22Rv1 (cell line): ENCODE measurements at regions not wholly inside any gene's neighbourhood (a gene's known extent, or its start where the extent isn't known, plus 50 kb on each side); places are given as distances from the start of the nearest gene placed in this dataset.
A peak's percentile ranks its signal among the peaks of the same experiment; 100 is the strongest.

Experiments
- H3K27ac ChIP-seq: fragments of 450-650 bp; 2 replicates; pipeline ENCODE4 v1.5.1; 2017
- ZFX ChIP-seq: fragments of 450-650 bp; IDR thresholded peaks from 2 replicates; pipeline ENCODE4 v1.6.1; 2017; ENCODE audit warnings: antibody characterized with exemption, borderline replicate concordance
- TF ChIP-seq, protein P1 (sequence below): fragments of 450-650 bp; IDR thresholded peaks from 2 replicates; pipeline ENCODE4 v1.5.1; 2017; ENCODE audit warnings: mild to moderate bottlenecking

DNA sequence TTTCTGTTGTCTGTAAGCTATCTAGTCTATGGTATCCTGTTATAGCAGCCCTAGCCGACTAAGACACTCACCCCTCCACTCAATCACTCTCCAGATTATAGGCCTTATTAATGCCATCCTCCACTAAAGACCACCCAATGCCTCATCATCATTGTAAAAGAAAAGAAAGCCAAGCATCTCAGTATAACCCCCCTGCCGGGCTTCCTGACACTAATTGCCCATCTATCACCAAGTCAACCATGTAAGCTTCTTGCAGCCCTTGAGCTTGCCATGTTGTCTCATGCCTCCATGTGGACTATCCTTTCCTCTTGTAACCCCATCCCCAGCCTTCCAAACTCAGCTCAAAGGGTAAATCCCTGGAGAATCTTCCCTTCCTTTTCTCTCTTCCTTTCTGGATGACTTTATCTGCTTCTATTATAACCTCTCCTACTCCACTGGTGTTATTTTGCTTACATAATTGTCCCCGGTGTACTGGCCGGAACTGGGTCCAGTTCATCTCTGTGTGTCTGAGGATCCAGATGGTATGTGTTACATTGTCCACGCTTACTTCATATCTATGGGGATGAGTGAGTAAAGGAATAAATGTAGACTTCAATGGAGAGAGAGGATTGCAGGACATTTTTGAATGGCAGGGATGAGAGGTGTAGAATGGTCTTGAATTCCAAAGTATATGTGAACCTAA lies 202.9 kb upstream of the SOX4 start:
- H3K27ac ChIP-seq: no peak overlapping the region
- TF ChIP-seq, protein P1, sequence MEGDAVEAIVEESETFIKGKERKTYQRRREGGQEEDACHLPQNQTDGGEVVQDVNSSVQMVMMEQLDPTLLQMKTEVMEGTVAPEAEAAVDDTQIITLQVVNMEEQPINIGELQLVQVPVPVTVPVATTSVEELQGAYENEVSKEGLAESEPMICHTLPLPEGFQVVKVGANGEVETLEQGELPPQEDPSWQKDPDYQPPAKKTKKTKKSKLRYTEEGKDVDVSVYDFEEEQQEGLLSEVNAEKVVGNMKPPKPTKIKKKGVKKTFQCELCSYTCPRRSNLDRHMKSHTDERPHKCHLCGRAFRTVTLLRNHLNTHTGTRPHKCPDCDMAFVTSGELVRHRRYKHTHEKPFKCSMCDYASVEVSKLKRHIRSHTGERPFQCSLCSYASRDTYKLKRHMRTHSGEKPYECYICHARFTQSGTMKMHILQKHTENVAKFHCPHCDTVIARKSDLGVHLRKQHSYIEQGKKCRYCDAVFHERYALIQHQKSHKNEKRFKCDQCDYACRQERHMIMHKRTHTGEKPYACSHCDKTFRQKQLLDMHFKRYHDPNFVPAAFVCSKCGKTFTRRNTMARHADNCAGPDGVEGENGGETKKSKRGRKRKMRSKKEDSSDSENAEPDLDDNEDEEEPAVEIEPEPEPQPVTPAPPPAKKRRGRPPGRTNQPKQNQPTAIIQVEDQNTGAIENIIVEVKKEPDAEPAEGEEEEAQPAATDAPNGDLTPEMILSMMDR: no peak
- TF ChIP-seq ZFX: no peak

DNA sequence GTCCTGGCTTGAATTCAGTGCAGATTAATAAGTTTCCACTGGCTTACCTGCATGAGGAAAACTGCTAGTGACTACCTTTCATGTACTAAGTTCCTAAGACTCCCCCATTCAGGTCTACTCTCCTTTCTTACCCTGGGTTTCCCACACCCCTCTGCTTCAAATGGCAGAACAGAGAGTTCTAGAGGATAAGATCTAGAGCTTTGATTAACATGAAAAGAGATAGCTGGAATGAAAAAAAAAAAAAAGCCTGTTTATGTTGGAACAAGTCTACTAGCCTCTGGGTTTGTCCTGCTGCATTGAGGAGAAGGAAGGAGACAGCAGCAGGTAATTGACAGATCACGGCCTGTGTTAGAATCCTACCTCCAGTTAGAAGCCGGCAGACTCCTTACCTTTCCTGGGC lies 201.4 kb upstream of the SOX4 start:
- H3K27ac ChIP-seq: peak overlapping the region; percentile 3; the same call in 1 of the 2 replicates
- TF ChIP-seq, protein P1: no peak
- no peak for TF ChIP-seq ZFX

DNA sequence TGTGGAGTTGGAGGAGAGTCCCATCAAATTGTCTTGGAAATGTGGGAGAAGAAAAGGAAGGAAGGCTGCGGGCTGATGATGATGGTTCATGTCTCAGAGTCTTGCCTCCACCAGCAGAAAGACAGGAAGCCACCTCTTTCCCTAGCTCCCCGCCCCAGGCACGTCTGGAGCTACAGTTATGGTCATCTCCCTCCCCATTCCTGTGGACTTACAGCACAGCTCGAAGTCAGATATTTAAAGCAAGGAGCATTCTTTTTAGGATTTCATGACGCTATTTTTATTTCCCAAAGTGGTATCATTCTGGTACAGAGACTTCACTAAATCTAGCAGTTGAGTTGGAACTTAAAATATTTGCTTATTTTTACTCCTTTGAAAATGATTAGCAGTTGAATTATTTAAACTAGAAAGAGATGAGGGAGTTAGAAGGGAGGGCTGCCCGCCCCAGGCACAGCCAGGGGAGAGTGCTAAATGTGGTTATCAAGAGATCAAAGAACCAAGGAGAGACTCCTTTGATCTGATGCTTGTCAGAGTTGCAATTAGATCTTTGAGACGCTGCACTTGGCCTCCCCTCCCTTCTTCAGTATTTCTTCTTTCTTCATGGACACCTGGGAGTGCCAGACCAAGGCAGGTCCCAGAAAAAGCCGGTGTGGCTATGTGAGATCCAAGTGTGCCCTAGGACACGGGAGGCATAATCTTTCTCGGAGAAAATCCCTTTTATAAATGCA lies 199.9 kb upstream of the SOX4 start:
- H3K27ac ChIP-seq: no peak overlapping the region
- TF ChIP-seq, protein P1: no peak
- TF ChIP-seq ZFX: no peak

- TF ChIP-seq, protein P1: no peak
- TF ChIP-seq ZFX: no peak
- no peak overlapping the region for H3K27ac ChIP-seq
Observed at GRCh38 chr6:21395121-21395520, 198.4 kb upstream of the SOX4 start.

DNA sequence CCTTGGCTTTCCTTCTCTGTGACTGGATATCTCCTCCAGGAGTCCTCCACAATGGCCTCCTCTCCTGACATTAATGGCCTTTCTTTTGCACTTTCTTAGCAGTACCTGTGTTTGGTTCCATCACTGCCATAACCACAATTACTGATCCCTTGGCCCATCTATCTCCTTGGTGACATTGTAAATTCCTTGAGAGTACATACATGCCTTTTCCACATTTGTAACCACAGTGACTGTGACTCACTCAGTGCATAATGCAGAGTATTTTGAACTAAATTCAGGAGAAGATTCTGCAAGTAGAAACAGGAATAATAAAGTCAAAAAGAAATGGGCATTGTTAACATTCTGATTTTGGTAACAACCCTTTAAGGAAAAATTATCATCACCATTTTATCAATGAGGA lies 197.2 kb upstream of the SOX4 start:
- no peak overlapping the region for H3K27ac ChIP-seq
- TF ChIP-seq, protein P1: no peak

DNA sequence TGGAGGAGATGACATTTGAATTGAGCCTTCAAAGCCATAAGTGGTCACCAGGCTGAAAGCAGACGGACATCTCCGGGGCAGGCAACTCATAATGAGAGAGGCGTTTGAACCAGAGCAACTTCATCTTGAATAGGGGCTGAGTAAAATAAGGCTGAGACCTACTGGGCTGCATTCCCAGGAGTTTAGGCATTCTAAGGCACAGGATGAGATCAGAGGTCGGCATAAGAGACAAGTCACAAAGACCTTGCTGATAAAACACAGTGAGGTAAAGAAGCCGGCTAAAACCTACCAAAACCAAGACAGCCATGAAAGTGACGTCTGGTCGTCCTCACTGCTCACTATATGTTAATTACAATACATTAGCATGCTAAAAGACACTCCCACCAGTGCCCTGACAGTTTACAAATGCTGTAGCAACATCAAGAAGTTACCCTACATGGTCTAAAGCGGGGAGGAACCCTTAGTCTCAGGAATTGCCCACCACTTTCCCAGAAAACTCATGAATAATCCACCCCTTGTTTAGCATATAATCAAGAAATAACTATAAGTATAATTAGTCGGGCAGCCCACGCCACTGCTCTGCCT lies 194.7 kb upstream of the SOX4 start:
- no peak for TF ChIP-seq ZFX
- TF ChIP-seq, protein P1: no peak
- H3K27ac ChIP-seq: no peak overlapping the region

DNA sequence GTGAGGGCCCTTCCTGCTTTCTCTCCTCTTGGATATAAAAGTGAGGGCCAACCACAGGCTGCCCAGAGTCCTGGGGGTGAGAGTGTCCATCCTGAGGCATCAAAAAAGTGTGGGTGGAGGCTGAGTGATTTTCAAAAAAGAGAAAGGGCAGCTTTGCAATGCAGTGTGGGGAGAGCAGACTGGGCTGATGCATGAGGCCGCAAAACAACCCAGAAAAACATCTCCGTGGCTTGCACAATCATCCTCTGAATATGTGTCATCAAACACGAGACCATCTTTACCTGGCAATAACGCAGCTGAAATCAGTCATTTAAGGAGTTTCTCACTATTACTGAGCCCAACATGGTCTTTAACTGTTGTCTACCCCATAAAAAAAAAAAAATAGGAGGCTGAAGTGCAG lies 191.2 kb upstream of the SOX4 start:
- H3K27ac ChIP-seq: no peak overlapping the region
- TF ChIP-seq ZFX: no peak
